HG03571 (cell line): ENCODE measurements at regions not wholly inside any gene's neighbourhood (a gene's known extent, or its start where the extent isn't known, plus 50 kb on each side); places are given as distances from the start of the nearest gene placed in this dataset.

Experiments used
- ATAC-seq: cut with Tn5 transposase; IDR thresholded peaks from one replicate; pipeline ENCODE4 v1.9.1; 2021; ENCODE audit not compliant: unreplicated experiment

- ATAC-seq: no peak
These were observed 161.4 kb downstream of the ICE1 start for GRCh38 chr5:5583832-5584231.

- ATAC-seq: no peak
These were observed 160.7 kb downstream of the ICE1 start for GRCh38 chr5:5583023-5583765.

GRCh38 chr5:5581080-5581479, 158.6 kb downstream of the ICE1 start:
- ATAC-seq: no peak

- ATAC-seq: no peak
These were observed 154.3 kb downstream of the ICE1 start for GRCh38 chr5:5576744-5577143.

GRCh38 chr5:5575461-5575860, 153.0 kb downstream of the ICE1 start:
- ATAC-seq: no peak

GRCh38 chr5:5573798-5574380, 151.4 kb downstream of the ICE1 start:
- ATAC-seq: no peak

- no peak for ATAC-seq
These were observed 150.7 kb downstream of the ICE1 start for GRCh38 chr5:5572976-5573797.

GRCh38 chr5:5572010-5572865, 149.8 kb downstream of the ICE1 start:
- ATAC-seq: no peak

- no peak for ATAC-seq
These were observed 148.2 kb downstream of the ICE1 start for GRCh38 chr5:5570646-5571045.

GRCh38 chr5:5564898-5565297, 142.4 kb downstream of the ICE1 start:
- ATAC-seq: no peak

GRCh38 chr5:5560016-5560415, 137.5 kb downstream of the ICE1 start:
- no peak for ATAC-seq

GRCh38 chr5:5558638-5559527, 136.4 kb downstream of the ICE1 start:
- ATAC-seq: no peak

- no peak for ATAC-seq
These were observed 135.6 kb downstream of the ICE1 start for GRCh38 chr5:5558102-5558501.

GRCh38 chr5:5551499-5551898, 129.0 kb downstream of the ICE1 start:
- ATAC-seq: no peak

GRCh38 chr5:5546408-5546807, 123.9 kb downstream of the ICE1 start:
- no peak for ATAC-seq

- ATAC-seq: no peak
These were observed 121.7 kb downstream of the ICE1 start for GRCh38 chr5:5544094-5544663.

- no peak for ATAC-seq
These were observed 120.2 kb downstream of the ICE1 start for GRCh38 chr5:5542654-5543053.

- no peak for ATAC-seq
These were observed 117.6 kb downstream of the ICE1 start for GRCh38 chr5:5540065-5540464.
